ENCODE measurements at regions not wholly inside any gene's neighbourhood (a gene's known extent, or its start where the extent isn't known, plus 50 kb on each side); places are given as distances from the start of the nearest gene placed in this dataset.

DNA sequence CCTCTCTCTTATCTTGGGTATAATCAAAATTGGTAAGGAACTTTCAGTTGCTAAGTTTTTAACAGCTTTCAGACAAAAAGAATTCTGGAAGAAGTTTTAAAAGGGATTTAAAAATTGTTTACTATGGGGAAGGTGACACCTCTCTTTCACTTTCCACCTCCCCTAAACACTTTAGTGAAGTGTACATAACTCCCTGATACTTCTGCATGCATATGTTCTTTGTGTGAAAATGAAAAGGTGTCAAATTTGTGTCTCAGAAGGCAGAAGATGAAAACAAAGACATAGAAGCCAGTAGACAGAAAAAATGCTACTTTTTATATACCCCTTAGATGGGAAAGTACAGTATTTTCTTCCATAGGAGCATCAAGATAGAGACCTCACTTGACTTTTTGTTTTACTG, 117.8 kb downstream of the TMEM26 start:
- Histone ChIP-seq H2AFZ (ENCODE audit: control insufficient read depth, low read length) (no peak overlapping the region), H3K4me3 (ENCODE audit: control insufficient read depth in 2 of 3, extremely low read depth in 1 of 3, insufficient read depth in 2 of 3, low read depth in 1 of 3, low read length in 3 of 3) (no peak overlapping the region), H3K27ac (ENCODE audit: control insufficient read depth, insufficient read depth, low read length) (no peak overlapping the region), H3K36me3 (ENCODE audit: control insufficient read depth in 2 of 2, extremely low read depth in 1 of 2, insufficient read depth in 2 of 2, low read length in 2 of 2) (no peaks in the 10 kb centered on the region), H4K20me1 (ENCODE audit: control insufficient read depth, extremely low read depth, insufficient read depth, low read length) (no peaks in the 10 kb centered on the region), H3K4me1 (ENCODE audit: control insufficient read depth, extremely low read depth, insufficient read depth, low read length) (no peaks in the 10 kb centered on the region), H3K79me2 (ENCODE audit: control insufficient read depth, insufficient read depth, low read length) (no peaks in the 10 kb centered on the region), H3K9ac (ENCODE audit: control insufficient read depth, extremely low read depth, insufficient read depth, low read length) (no peak overlapping the region), H3K9me3 (ENCODE audit: control insufficient read depth, low read depth, low read length) (no peaks in the 10 kb centered on the region), H3K27me3 (ENCODE audit: control insufficient read depth, extremely low read depth, insufficient read depth, low read length) (no peaks in the 10 kb centered on the region), H3K9me1 (ENCODE audit: control insufficient read depth, extremely low read depth, insufficient read depth, low read length) (no peaks in the 10 kb centered on the region), H3K4me2 (ENCODE audit: control insufficient read depth, extremely low read depth, insufficient read depth, low read depth, low read length) (no peak overlapping the region)
- dilution Hi-C loops (cut with MboI; ENCODE audit: extremely low pct_ligation_motif_present, low sequenced_read_pairs) = no loop called here
- FAIRE-seq (no peak), DNase-seq (ENCODE audit: low read depth, low spot score) (no peak)
- TF ChIP-seq, protein P1, sequence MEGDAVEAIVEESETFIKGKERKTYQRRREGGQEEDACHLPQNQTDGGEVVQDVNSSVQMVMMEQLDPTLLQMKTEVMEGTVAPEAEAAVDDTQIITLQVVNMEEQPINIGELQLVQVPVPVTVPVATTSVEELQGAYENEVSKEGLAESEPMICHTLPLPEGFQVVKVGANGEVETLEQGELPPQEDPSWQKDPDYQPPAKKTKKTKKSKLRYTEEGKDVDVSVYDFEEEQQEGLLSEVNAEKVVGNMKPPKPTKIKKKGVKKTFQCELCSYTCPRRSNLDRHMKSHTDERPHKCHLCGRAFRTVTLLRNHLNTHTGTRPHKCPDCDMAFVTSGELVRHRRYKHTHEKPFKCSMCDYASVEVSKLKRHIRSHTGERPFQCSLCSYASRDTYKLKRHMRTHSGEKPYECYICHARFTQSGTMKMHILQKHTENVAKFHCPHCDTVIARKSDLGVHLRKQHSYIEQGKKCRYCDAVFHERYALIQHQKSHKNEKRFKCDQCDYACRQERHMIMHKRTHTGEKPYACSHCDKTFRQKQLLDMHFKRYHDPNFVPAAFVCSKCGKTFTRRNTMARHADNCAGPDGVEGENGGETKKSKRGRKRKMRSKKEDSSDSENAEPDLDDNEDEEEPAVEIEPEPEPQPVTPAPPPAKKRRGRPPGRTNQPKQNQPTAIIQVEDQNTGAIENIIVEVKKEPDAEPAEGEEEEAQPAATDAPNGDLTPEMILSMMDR (optimal IDR thresholded peaks at IDR 0.05 in 1 of 3, IDR thresholded peaks at IDR 0.05 in 1 of 3, conservative IDR thresholded peaks at IDR 0.05 in 1 of 3; ENCODE audit: extremely low read depth in 1 of 3, insufficient read depth in 2 of 3, low read length in 3 of 3) = no peak
- no peak for TF ChIP-seq EZH2 (IDR thresholded peaks at IDR 0.05; ENCODE audit: low read length)

- Histone ChIP-seq H3K4me1 (ENCODE audit: control insufficient read depth, extremely low read depth, insufficient read depth, low read length) (no peaks in the 10 kb centered on the region), H2AFZ (ENCODE audit: control insufficient read depth, low read length) (no peak overlapping the region), H3K9me1 (ENCODE audit: control insufficient read depth, extremely low read depth, insufficient read depth, low read length) (no peaks in the 10 kb centered on the region), H3K4me2 (ENCODE audit: control insufficient read depth, extremely low read depth, insufficient read depth, low read depth, low read length) (no peak overlapping the region), H3K27me3 (ENCODE audit: control insufficient read depth, extremely low read depth, insufficient read depth, low read length) (no peaks in the 10 kb centered on the region), H3K79me2 (ENCODE audit: control insufficient read depth, insufficient read depth, low read length) (no peaks in the 10 kb centered on the region), H3K36me3 (ENCODE audit: control insufficient read depth in 2 of 2, extremely low read depth in 1 of 2, insufficient read depth in 2 of 2, low read length in 2 of 2) (no peaks in the 10 kb centered on the region), H4K20me1 (ENCODE audit: control insufficient read depth, extremely low read depth, insufficient read depth, low read length) (no peaks in the 10 kb centered on the region), H3K9me3 (ENCODE audit: control insufficient read depth, low read depth, low read length) (no peaks in the 10 kb centered on the region), H3K4me3 (ENCODE audit: control insufficient read depth in 2 of 3, extremely low read depth in 1 of 3, insufficient read depth in 2 of 3, low read depth in 1 of 3, low read length in 3 of 3) (no peak overlapping the region), H3K9ac (ENCODE audit: control insufficient read depth, extremely low read depth, insufficient read depth, low read length) (no peak overlapping the region), H3K27ac (ENCODE audit: control insufficient read depth, insufficient read depth, low read length) (no peak overlapping the region)
- dilution Hi-C loops (cut with MboI; ENCODE audit: extremely low pct_ligation_motif_present, low sequenced_read_pairs) = no loop called here
- DNase-seq (ENCODE audit: low read depth, low spot score) (no peak), FAIRE-seq (no peak)
- TF ChIP-seq, protein P1 (optimal IDR thresholded peaks at IDR 0.05 in 1 of 3, IDR thresholded peaks at IDR 0.05 in 1 of 3, conservative IDR thresholded peaks at IDR 0.05 in 1 of 3; ENCODE audit: extremely low read depth in 1 of 3, insufficient read depth in 2 of 3, low read length in 3 of 3) = no peak
- no peak for TF ChIP-seq EZH2 (IDR thresholded peaks at IDR 0.05; ENCODE audit: low read length)
Measured at GRCh38 chr10:61332581-61332980, 120.6 kb downstream of the TMEM26 start.

Measured in keratinocyte (primary cell).